ENCODE measurements at regions not wholly inside any gene's neighbourhood (a gene's known extent, or its start where the extent isn't known, plus 50 kb on each side); places are given as distances from the start of the nearest gene placed in this dataset.

- DNase-seq = no peak
Observed at GRCh38 chr18:60809937-60810336, 437.4 kb upstream of the MC4R start.

DNA sequence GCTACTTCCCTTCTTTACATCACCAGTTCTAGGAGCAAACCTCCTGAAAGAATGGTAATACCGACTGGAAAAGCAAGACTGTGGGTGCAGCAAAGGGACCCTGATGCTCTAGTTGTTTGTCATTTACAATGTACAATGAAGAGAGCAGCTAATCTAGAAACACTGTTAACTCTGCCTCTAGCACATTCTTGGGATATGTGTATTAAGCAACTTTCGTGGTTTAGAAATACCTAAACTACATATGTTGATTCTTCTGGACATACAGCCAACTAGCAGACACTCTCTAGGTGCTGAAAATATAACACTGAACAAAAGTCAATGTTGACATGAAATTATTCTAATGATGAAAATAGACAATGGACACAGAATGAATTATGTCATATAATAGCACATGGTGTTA lies 440.3 kb upstream of the MC4R start:
- DNase-seq = no peak

GRCh38 chr18:60826346-60826745 lies 453.8 kb upstream of the MC4R start:
- DNase-seq = no peak

- DNase-seq = no peak
Observed at GRCh38 chr18:60831971-60832370, 459.4 kb upstream of the MC4R start.

DNA sequence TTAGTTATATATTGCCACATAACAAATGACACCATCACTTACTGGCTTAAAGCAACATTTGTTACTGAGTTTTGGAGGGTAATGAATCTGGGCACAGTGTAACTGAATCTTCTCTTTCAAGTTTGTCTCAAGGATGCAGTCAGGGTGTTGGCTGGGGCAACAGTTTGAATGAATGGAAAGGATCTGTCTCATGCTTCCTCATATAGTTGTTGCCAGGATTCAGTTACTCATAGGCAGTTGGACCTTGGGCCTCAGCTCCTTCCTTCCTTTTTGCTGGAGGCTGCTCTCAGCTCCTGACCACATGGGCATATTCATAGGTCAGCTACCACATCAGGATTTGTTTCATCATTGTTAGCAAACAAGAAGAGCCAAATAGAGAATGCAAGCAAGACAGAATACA lies 466.1 kb upstream of the MC4R start:
- DNase-seq = peak; percentile 5

GRCh38 chr18:60846396-60846795 lies 473.8 kb upstream of the MC4R start:
- DNase-seq = no peak

- DNase-seq = no peak
Observed at GRCh38 chr18:60847517-60847916, 474.9 kb upstream of the MC4R start.

GRCh38 chr18:60861575-60861974 lies 471.7 kb upstream of the CDH20 start:
- no peak for DNase-seq

GRCh38 chr18:60862988-60863387 lies 470.2 kb upstream of the CDH20 start:
- DNase-seq = no peak

GRCh38 chr18:60865801-60866200 lies 467.4 kb upstream of the CDH20 start:
- DNase-seq = no peak

GRCh38 chr18:60870261-60871153 lies 462.7 kb upstream of the CDH20 start:
- DNase-seq = no peak

DNA sequence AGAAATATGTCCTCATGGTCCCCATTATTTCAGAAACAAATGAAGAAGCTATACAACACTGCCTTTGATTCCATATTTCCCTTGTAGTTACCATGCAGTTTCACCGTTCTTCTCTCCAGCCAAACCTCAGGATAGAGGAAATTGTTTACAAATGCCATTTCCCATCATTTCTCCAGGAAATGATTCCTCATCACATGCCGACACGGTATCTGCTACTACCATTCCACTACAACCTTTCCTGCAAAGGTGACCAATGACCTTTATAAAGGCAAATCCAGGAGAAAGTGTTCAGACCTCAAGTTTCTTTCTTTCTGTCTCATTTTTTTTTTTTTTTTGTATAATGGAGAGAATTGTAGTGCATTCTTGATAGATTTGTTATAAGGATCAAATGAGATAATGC lies 460.8 kb upstream of the CDH20 start:
- no peak for DNase-seq

DNA sequence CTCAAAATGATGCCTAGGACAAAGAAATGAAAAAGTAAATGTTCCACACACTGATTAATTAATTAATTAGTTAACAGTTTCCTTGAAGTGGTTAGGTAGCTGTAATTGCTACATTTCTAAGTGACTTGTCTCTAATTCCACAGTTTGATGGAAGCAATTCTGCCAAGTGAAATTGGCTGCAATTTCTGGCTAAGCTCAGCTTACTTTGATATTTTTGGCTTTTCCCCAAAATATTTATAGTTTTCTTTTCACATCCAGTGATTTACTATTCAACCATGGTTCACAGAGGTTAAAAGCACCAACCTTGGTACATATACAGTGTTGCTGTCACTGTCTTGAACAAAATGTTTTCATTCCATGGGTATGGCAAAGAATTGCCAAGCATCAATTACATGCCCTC lies 459.5 kb upstream of the CDH20 start:
- DNase-seq = no peak

DNA sequence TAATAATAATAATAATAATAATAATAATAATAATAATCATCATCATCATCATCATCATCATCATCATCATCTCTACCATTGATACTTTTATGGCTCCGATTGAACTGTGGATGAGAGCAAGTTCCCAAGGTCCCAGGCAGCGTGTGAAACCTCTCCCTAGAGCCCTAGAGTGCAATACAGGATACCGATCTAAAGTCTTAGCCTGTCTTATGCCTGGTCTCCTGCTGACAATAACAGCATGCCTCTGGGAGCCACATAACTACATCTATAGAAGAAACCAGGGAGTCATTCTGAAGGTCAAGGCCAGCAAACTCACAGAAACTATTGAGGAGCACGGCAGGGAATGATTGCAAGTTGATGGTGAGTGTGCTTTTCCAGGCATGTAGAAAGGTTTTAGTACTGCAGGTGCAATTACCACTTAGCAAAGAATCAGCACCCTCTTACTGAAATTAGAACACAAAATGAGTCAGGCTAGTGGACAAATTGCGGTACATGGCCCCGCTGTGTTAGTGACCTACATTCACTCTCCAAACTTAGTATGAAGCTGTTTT lies 457.2 kb upstream of the CDH20 start:
- DNase-seq = no peak

- DNase-seq = no peak
Observed at GRCh38 chr18:60880184-60880583, 453.0 kb upstream of the CDH20 start.

GRCh38 chr18:60883587-60883986 lies 449.6 kb upstream of the CDH20 start:
- no peak for DNase-seq

- DNase-seq = no peak
Observed at GRCh38 chr18:60888071-60888624, 445.1 kb upstream of the CDH20 start.

DNA sequence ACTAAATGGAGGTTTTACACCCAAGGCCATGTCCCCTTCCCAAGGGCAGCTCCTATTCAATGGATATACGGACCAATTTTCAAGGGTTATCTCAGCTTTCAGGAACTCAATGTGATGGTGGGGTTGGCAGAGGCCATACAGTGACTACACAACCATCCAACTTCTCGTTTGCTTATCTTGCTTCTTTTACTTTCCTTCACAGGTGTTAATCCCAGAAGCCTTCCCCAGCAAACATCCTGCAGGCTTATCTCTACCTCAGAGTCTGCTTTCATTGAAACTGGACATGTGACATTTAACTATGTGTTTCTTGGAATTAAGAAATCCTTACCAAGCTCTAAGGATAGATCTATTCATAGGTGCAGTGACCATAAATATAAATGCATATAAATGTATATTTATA lies 443.8 kb upstream of the CDH20 start:
- DNase-seq = no peak

GRCh38 chr18:60891936-60892335 lies 441.3 kb upstream of the CDH20 start:
- DNase-seq = no peak

DNA sequence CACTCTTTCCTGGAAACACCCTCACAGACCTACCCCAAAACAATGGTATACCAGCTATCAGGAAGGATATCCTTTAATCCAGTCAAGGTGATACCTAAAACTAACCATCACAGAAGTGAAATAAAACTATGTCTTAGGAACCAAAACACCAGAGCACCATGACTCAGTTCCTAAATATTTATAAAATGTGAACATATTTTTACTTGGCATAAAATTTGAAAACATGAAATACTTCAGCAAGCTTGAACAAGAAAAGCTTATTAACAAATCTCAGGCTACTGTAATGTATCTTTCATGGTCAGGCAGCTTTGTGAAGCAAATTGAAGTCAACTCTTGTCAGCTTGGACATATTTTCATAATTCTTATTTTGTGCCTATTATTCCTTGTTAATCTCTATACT lies 440.8 kb upstream of the CDH20 start:
- DNase-seq = no peak

DNA sequence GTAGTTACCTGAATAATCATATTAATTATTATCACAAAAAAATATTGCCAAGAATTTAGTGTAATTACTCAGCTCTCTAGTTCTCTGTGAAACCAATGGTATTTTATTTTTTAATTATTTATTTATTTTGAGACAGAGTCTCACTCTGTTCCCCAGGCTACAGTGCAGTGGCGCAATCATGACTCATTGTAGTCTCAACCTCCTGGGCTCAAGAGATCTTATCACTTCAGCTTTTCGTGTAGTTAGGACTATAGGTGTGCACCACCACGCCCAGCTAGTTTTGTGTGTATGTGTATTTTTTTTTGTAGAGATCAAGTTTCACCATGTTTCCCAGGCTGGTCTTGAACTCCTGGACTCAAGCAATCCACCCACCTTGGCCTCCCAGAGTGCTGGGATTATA lies 440.4 kb upstream of the CDH20 start:
- no peak for DNase-seq

DNA sequence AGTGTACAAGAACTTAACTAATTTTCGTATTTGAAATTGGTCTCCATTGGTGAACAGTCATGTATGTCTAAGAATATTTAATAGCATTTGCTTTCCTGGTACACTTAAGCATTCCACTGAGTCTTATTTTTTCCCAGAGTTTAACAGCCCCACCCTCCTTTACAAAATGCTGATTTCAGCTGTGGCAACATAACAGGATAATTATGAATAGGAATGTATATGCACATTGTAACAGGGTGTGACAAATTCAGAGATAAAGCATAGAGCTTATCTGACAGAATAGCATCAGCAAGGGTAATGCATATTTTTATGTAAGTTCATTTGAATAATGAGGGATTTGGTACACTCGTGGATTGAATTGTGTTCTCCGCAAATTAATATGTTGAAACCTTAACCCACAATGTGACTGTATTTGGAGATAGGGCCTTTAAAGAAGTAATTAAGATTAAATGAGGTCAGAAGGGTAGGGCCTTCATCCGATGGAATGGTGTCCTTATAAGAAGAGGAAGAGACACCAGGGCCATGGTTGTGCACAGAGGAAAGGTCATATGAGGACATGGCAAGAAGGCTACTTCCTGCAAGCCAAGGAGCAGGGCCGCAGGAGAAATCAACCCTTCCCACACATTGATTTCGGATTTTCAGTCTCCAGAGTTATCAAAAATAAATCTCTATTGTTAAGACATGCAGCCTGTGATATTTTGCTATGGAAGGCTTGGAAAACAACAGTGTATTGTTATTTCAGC lies 439.7 kb upstream of the CDH20 start:
- no peak for DNase-seq

GRCh38 chr18:60894254-60894945 lies 438.8 kb upstream of the CDH20 start:
- no peak for DNase-seq
